BLaER1 treated with 17β-estradiol and CSF1 and Interleukin-3, amounts not matched to agents 10 nM and 100 nM (cell line): ENCODE measurements at regions not wholly inside any gene's neighbourhood (a gene's known extent, or its start where the extent isn't known, plus 50 kb on each side); places are given as distances from the start of the nearest gene placed in this dataset.
"Not testable (repeated sequence)": the region's sequence is repeated elsewhere in the genome, so short reads cannot be mapped to it uniquely, and the experiment has no call there.

Source experiments
- H3K27ac ChIP-seq, 11 experiments: shearing (Covaris generic); formaldehyde crosslinking; 2 replicates each; pipeline ENCODE4 v1.8.1; 2022
- H3K27me3 ChIP-seq, 11 experiments: shearing (Covaris generic); formaldehyde crosslinking; 2 replicates each; pipeline ENCODE4 v1.8.1; 2022
- H3K36me3 ChIP-seq, 11 experiments: shearing (Covaris generic); formaldehyde crosslinking; 2 replicates each; pipeline ENCODE4 v1.8.1; 2022
- H3K4me1 ChIP-seq, 10 experiments: shearing (Covaris generic); formaldehyde crosslinking; 2 replicates each; pipeline ENCODE4 v1.8.1; 2022
- H3K4me2 ChIP-seq, 11 experiments: shearing (Covaris generic); formaldehyde crosslinking; 2 replicates each; pipeline ENCODE4 v1.8.1; 2022
- H3K4me3 ChIP-seq, 10 experiments: shearing (Covaris generic); formaldehyde crosslinking; 2 replicates each; pipeline ENCODE4 v1.8.1; 2022
- H3K9ac ChIP-seq, 11 experiments: shearing (Covaris generic); formaldehyde crosslinking; 2 replicates each; pipeline ENCODE4 v1.8.1; 2022
- H3K9me3 ChIP-seq, 11 experiments: shearing (Covaris generic); formaldehyde crosslinking; replicated peaks in 1 of 11; 2 replicates each; pipeline ENCODE4 v1.8.1; 2022
- H4K20me1 ChIP-seq, 11 experiments: shearing (Covaris generic); formaldehyde crosslinking; 2 replicates each; pipeline ENCODE4 v1.8.1; 2022
- Cebpa-rat ChIP-seq, 11 experiments: shearing (Covaris generic); IDR thresholded peaks; 2 replicates each; pipeline ENCODE4 v1.8.1; 2022

GRCh38 chr5:135776457-135776856, 58.0 kb upstream of the SLC25A48 start:
- no peak overlapping the region for H3K27ac ChIP-seq
- no peaks in the 10 kb centered on the region for H3K4me1 ChIP-seq
- no peaks in the 10 kb centered on the region for H3K36me3 ChIP-seq
- no peaks in the 10 kb centered on the region for H3K27me3 ChIP-seq
- H4K20me1 ChIP-seq = no peaks in the 10 kb centered on the region
- no peak for TF ChIP-seq Cebpa-rat (IDR thresholded peaks at IDR 0.05)
- H3K9ac ChIP-seq = no peak overlapping the region
- no peak overlapping the region for H3K4me3 ChIP-seq
- H3K9me3 ChIP-seq = peaks cover 0 to 23% (median 8%) of the 10 kb centered on the region in 11 experiments; a peak in 6 of 22 replicates
- no peak overlapping the region for H3K4me2 ChIP-seq

DNA sequence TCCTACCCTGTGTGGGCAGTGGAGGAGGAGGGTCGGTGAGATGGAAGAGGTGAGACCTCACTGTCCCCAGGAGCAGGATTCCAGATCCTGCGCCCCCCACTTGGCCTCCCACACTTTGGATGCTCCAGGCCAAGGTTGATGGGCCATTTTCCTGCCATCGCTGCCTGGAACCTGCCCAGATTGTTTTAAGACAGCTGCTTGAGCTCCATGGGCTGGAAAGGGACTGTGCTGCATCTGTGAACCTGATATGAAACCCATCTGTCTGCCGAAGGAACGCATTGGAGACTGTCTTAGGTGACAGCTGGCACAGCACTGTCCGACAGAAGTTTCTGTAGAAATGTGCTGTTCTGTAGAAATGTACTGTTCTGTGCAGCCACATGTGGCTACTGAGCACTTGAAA, 72.7 kb upstream of the SLC25A48 start:
- Histone ChIP-seq H3K36me3 (no peaks in the 10 kb centered on the region), H4K20me1 (no peaks in the 10 kb centered on the region), H3K4me3 (no peak overlapping the region), H3K4me2 (no peak overlapping the region), H3K9me3 (peaks cover 12 to 28% (median 22%) of the 10 kb centered on the region in 11 experiments; a peak in 16 of 22 replicates), H3K27me3 (no peaks in the 10 kb centered on the region), H3K9ac (no peak overlapping the region), H3K4me1 (no peaks in the 10 kb centered on the region), H3K27ac (no peak overlapping the region)
- no peak for TF ChIP-seq Cebpa-rat (IDR thresholded peaks at IDR 0.05)

- Histone ChIP-seq H3K27ac (no peak overlapping the region), H3K4me3 (no peak overlapping the region), H3K9ac (no peak overlapping the region), H3K36me3 (no peaks in the 10 kb centered on the region), H4K20me1 (no peaks in the 10 kb centered on the region), H3K27me3 (no peaks in the 10 kb centered on the region), H3K4me2 (no peak overlapping the region), H3K4me1 (no peaks in the 10 kb centered on the region), H3K9me3 (peaks cover 0 to 5% (median 0%) of the 10 kb centered on the region in 11 experiments; a peak in 4 of 22 replicates)
- TF ChIP-seq Cebpa-rat (IDR thresholded peaks at IDR 0.05) = no peak
These were observed 75.2 kb upstream of the SLC25A48 start for GRCh38 chr5:135759149-135759784.

DNA sequence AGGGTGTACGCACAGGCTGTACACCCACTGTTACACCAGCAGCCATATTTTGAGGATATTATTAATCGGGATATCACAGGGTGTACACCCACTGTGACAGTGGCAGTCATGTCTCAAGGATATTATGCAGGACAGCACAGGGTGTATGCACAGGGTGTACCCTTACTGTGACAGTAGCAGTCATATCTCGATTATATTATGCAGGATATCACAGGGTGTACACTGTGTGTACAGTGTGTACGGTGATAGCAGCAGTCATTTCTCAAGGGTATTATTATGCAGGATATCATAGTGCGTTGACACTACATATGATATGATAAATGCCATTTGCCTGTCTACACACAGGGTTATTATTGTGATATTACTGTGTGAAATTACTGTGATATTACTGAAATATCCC, 80.5 kb upstream of the SLC25A48 start:
- Histone ChIP-seq H3K36me3 (no peaks in the 10 kb centered on the region), H3K4me1 (no peaks in the 10 kb centered on the region), H3K27me3 (no peaks in the 10 kb centered on the region), H4K20me1 (no peaks in the 10 kb centered on the region), H3K27ac (no peak overlapping the region), H3K4me3 (no peak overlapping the region), H3K4me2 (no peak overlapping the region), H3K9me3 (0 out of 22 replicates have a peak, but pooled peaks cover 0 to 10% (median 0%) of the 10 kb centered on the region in 11 experiments), H3K9ac (no peak overlapping the region)
- TF ChIP-seq Cebpa-rat (IDR thresholded peaks at IDR 0.05) = no peak

- Histone ChIP-seq H3K27me3 (no peaks in the 10 kb centered on the region), H3K9ac (no peak overlapping the region), H4K20me1 (no peaks in the 10 kb centered on the region), H3K9me3 (peaks cover 4 to 17% (median 8%) of the 10 kb centered on the region in 11 experiments; a peak in 21 of 22 replicates), H3K27ac (no peak overlapping the region), H3K4me3 (no peak overlapping the region), H3K4me2 (no peak overlapping the region), H3K4me1 (no peaks in the 10 kb centered on the region), H3K36me3 (no peaks in the 10 kb centered on the region)
- no peak for TF ChIP-seq Cebpa-rat (IDR thresholded peaks at IDR 0.05)
These were observed 84.0 kb upstream of the SLC25A48 start for GRCh38 chr5:135750506-135750905.

GRCh38 chr5:135747824-135748223, 86.6 kb upstream of the SLC25A48 start:
- no peak overlapping the region for H3K27ac ChIP-seq
- TF ChIP-seq Cebpa-rat (IDR thresholded peaks at IDR 0.05) = no peak
- H3K4me3 ChIP-seq = no peak overlapping the region
- H3K4me1 ChIP-seq = no peaks in the 10 kb centered on the region
- H3K9me3 ChIP-seq = peaks cover 20 to 30% (median 24%) of the 10 kb centered on the region in 11 experiments
- H4K20me1 ChIP-seq = no peaks in the 10 kb centered on the region
- no peak overlapping the region for H3K4me2 ChIP-seq
- H3K9ac ChIP-seq = no peak overlapping the region
- H3K36me3 ChIP-seq = no peaks in the 10 kb centered on the region
- H3K27me3 ChIP-seq = no peaks in the 10 kb centered on the region

GRCh38 chr5:135745897-135746500, 88.5 kb upstream of the SLC25A48 start:
- no peaks in the 10 kb centered on the region for H3K36me3 ChIP-seq
- no peaks in the 10 kb centered on the region for H3K4me1 ChIP-seq
- no peak for TF ChIP-seq Cebpa-rat (IDR thresholded peaks at IDR 0.05)
- peaks cover 20 to 30% (median 24%) of the 10 kb centered on the region in 11 experiments for H3K9me3 ChIP-seq
- no peaks in the 10 kb centered on the region for H3K27me3 ChIP-seq
- H3K9ac ChIP-seq = no peak overlapping the region
- H3K4me3 ChIP-seq = no peak overlapping the region
- H4K20me1 ChIP-seq = no peaks in the 10 kb centered on the region
- H3K27ac ChIP-seq = no peak overlapping the region
- H3K4me2 ChIP-seq = no peak overlapping the region

DNA sequence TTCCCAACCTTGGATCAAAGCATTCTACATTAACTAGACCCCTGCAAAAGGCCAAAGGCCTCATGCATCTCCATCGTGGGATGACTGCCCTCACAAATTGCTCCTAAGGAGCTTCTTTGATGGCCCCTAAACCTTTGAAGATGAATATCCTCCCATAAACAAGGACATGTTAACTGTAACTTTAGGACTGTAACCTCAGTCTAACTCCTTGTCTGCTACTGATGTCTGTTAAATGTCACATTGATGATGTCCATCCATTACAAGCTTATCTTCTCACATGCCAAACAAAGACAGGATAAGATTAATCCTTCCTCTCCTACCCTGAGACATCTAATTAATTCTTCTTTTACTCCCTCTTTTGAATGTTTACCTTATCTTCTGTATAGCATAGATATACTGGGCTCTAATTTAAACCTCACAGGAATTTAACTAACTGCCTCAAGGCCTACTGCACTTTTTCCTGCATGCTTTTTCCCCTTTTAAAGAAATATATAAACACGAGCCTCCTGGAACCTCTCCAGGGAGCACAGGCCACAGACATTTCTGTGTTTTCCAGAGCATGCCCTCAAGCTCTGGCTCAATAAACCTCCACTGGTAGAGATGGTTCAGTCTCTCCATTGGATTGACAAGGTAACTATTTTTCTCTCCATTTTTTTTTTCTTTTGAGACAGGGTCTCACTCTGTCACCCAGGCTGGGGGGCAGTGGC, 90.6 kb upstream of the SLC25A48 start:
- no peaks in the 10 kb centered on the region for H3K27me3 ChIP-seq
- peaks cover 0 to 17% (median 0%) of the 10 kb centered on the region in 10 experiments; a peak in 4 of 20 replicates for H3K4me1 ChIP-seq
- H3K36me3 ChIP-seq = no peaks in the 10 kb centered on the region
- peaks cover 20 to 30% (median 23%) of the 10 kb centered on the region in 11 experiments for H3K9me3 ChIP-seq
- H3K27ac ChIP-seq = no peak overlapping the region
- no peak for TF ChIP-seq Cebpa-rat (IDR thresholded peaks at IDR 0.05)
- no peak overlapping the region for H3K4me3 ChIP-seq
- H4K20me1 ChIP-seq = no peaks in the 10 kb centered on the region
- H3K4me2 ChIP-seq = no peak overlapping the region
- no peak overlapping the region for H3K9ac ChIP-seq

DNA sequence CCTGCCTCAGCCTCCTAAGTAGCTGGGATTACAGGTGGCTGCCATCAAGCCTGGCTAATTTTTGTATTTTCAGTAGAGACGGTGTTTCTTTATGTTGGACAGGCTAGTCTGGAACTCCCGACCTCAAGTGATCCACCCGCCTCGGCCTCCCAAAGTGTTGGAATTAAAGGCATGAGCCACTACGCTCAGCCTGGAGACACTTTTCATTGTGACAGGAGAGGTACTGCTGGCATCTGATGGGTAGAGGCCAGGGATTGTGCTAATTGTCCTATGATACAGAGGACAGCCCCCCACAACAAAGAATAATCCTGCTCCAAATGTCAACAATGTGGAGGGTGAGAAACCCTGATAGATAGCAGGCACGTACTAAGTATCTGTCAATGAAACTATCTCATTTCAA, 91.3 kb upstream of the SLC25A48 start:
- Histone ChIP-seq H3K4me3 (no peak overlapping the region), H3K9me3 (peaks cover 20 to 30% (median 23%) of the 10 kb centered on the region in 11 experiments), H4K20me1 (no peaks in the 10 kb centered on the region), H3K27ac (no peak overlapping the region), H3K4me1 (peaks cover 0 to 19% (median 0%) of the 10 kb centered on the region in 10 experiments; a peak in 4 of 20 replicates), H3K36me3 (no peaks in the 10 kb centered on the region), H3K4me2 (no peak overlapping the region), H3K9ac (no peak overlapping the region), H3K27me3 (no peaks in the 10 kb centered on the region)
- no peak for TF ChIP-seq Cebpa-rat (IDR thresholded peaks at IDR 0.05)

- Histone ChIP-seq H3K4me1 (peaks cover 0 to 19% (median 0%) of the 10 kb centered on the region in 10 experiments; a peak in 4 of 20 replicates), H3K9me3 (peaks cover 20 to 30% (median 23%) of the 10 kb centered on the region in 11 experiments)
- not testable (repeated sequence) for H3K9ac ChIP-seq, H3K4me3 ChIP-seq, H3K4me2 ChIP-seq, H3K36me3 ChIP-seq, H3K27ac ChIP-seq, H3K27me3 ChIP-seq, H4K20me1 ChIP-seq
These were observed 92.2 kb upstream of the SLC25A48 start for GRCh38 chr5:135742240-135742639.
